Bronchial epithelial cell (primary cell): ENCODE measurements at regions not wholly inside any gene's neighbourhood (a gene's known extent, or its start where the extent isn't known, plus 50 kb on each side); places are given as distances from the start of the nearest gene placed in this dataset.

Source experiments
- DNase-seq: peaks from one replicate; pipeline ENCODE4 v3.0.0-alpha.2; 2010; ENCODE audit warnings: low read depth
- FAIRE-seq: peaks from 2 replicates; lab custom pipeline; 2011; peaks lifted over from hg19 to GRCh38; lab: Jason Lieb, UNC
- H3K27me3 ChIP-seq: 2 replicates; pipeline ENCODE4 v1.5.1; 2011; ENCODE audit warnings: low read length; ENCODE audit not compliant: control insufficient read depth, insufficient read depth
- H3K36me3 ChIP-seq: 2 replicates; pipeline ENCODE4 v1.5.1; 2011; ENCODE audit warnings: low read length; ENCODE audit not compliant: control insufficient read depth, insufficient read depth
- H3K4me3 ChIP-seq: 2 replicates; pipeline ENCODE4 v1.5.1; 2011; ENCODE audit warnings: mild to moderate bottlenecking, low read depth, low read length, control low read depth
- TF ChIP-seq, protein P1 (sequence below): IDR thresholded peaks from 2 replicates; pipeline ENCODE4 v1.5.1; 2011; ENCODE audit warnings: mild to moderate bottlenecking, moderate library complexity, low read length, control low read depth, inconsistent platforms; ENCODE audit not compliant: insufficient read depth, severe bottlenecking

DNA sequence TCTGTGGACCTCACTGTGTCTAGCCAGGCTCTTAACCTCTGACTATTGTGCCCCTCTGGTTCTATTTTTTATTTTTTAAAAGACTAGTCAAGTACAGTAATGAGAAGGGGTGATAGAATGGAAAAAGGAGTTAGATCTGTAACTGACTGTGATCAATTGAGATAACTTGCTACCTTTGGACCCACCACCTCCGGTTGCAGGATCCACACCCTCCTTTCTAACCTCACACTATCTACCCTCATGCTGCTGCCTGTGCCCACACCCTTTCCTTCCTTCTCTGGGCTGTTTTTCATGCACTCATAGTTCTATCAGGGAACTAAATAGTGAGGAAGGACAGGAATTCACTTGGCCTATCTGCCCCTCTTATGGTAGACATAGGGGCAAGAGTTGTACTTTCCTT is 172.3 kb downstream of the KATNIP start:
- H3K36me3 ChIP-seq: peaks cover 2% of the 10 kb centered on the region
- no peak overlapping the region for H3K4me3 ChIP-seq
- DNase-seq (no peak), FAIRE-seq (no peak)
- TF ChIP-seq, protein P1, sequence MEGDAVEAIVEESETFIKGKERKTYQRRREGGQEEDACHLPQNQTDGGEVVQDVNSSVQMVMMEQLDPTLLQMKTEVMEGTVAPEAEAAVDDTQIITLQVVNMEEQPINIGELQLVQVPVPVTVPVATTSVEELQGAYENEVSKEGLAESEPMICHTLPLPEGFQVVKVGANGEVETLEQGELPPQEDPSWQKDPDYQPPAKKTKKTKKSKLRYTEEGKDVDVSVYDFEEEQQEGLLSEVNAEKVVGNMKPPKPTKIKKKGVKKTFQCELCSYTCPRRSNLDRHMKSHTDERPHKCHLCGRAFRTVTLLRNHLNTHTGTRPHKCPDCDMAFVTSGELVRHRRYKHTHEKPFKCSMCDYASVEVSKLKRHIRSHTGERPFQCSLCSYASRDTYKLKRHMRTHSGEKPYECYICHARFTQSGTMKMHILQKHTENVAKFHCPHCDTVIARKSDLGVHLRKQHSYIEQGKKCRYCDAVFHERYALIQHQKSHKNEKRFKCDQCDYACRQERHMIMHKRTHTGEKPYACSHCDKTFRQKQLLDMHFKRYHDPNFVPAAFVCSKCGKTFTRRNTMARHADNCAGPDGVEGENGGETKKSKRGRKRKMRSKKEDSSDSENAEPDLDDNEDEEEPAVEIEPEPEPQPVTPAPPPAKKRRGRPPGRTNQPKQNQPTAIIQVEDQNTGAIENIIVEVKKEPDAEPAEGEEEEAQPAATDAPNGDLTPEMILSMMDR: no peak
- no peaks in the 10 kb centered on the region for H3K27me3 ChIP-seq

DNA sequence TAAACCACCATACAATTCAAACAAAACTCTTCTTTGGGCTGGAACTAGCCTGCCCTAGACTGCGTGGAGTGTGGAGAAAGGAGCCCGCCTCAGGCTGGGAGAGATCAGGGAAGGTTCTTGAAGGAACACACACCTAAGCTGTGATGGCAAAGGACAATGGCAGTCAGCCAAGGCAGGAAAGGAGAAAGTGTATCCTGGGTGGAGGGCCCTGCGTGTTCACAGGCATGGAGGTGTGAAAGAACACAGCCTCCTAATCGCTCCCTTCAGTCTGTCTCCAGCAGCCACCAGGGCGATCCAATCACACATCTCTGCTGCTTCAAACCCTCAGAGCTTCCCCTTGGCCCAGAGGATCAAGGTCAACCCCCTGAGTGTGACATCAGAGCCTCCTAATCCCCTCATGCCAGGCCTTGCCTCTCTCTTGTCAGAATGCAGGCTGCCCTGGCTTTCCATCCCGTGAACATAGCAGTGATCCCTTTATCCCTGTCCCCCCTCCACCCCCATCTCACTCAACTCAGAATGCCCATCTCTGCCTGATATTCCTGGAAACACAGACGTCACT is 173.0 kb downstream of the KATNIP start:
- H3K27me3 ChIP-seq: no peaks in the 10 kb centered on the region
- FAIRE-seq (no peak), DNase-seq (no peak)

DNA sequence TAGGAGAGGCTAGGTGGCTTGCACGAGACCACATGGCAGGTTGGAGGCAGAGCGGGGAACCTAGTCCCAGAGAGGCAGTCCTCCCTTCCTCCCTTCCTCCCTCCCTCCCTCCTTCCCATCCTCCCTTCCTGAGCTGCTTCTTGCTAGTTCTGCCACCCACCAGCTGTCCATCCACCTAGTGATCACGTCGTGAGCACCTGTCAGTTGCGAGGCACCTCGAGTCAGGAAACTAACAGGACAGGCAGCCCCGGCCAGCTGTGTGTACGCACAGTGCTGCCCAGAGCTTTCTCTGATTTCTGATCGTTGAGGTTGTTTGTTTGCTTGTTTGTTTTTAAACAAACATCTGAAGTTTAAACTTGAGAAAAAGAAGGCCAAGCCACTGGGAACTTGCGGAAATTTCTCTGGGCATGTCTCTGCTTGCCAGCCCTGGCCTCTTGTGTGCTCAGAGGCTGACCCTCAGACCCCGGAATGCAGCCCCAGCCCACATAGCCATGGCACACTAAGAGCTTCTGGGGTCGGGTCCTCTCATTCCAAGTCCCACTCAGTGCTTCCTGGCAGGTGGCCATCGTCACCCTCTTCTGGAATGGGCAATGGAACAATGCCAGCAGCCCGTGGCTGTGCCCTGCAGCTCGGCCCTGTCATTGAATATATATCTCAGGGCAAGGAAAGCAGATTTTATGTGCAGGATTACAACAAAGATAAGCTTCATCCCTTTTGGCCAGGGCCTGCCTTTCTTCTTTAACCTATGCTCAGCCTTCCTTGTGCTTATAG is 174.0 kb downstream of the KATNIP start:
- peaks cover 3% of the 10 kb centered on the region for H3K36me3 ChIP-seq
- peak; percentile 31 for DNase-seq
- TF ChIP-seq, protein P1: no peak
- no peak overlapping the region for H3K4me3 ChIP-seq
- FAIRE-seq: no peak
- H3K27me3 ChIP-seq: no peaks in the 10 kb centered on the region

More for the DNA sequence above, 173.0 kb downstream of the KATNIP start:
- no peak overlapping the region for H3K4me3 ChIP-seq
- peaks cover 3% of the 10 kb centered on the region for H3K36me3 ChIP-seq
- TF ChIP-seq, protein P1: no peak

DNA sequence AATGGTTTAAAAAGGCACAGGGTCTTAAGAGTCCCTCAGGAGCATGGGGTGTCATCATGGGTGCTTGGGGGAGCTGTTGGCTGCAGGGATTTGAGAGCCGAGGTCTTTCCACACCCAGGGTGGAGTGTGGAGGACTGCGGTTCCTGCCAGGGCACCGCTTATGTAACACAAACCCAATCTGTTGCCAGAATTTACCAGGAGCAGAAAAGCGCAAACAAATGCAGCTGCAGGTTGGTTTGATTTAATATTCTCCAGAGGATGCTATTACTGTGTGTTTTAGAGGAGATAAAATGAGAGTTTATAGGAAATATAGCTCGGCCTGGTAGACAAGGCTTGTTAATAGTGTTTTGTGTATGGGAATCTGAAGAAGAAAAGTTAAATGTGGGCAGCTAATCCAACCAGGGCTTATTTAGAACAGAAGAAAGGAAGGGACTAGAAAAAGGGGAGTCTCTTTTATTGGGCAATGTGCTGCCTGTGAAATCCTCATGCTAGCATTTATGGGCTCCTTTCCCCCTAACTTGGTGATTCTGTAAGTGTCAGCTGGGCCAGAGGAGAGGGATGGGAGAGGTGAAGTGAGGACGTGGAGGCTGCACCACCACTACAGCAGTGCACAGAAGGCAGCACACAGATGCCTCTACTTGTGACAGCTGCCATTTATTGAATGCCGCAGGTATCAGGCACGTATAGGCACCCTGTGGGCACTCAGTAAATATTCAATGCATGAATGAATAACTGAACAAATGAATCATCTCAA is 174.7 kb downstream of the KATNIP start:
- no peak for FAIRE-seq
- DNase-seq: no peak

DNA sequence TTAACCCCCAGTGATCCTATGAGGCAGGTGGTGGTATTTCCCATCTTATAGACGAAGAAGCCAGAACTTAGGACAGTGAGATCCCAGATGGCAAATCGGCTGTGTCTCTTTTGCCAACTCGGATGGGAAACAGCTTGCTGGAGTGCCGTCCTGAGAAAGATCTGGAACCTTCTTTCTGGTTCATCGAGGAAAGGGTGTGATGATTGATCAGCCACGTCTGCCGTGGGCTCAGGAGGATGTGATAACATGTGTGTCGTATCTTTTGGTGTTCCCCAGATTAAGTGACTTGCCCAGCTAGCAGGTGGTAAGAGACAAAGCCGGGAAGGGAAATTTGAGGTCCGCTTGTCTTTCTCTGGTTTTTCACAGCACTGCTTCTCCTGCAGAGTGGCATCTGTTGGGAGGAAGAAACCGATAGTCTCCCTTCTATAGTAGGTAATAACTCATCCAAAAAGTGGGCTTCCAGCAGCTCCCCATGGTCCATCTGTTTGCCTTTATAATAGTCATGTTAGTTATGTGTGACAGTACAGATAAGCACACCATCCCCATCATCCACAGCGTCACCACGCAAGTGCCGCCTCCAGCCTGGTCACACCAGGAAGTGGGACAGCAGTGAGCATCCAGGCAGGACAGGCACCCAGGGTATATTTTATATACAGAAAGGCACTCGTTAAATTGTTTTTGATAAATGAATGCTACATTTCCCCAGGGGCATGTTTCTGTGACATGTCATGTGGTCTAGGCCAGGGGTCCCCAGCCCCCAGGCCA is 175.5 kb downstream of the KATNIP start:
- FAIRE-seq (peak; percentile 62), DNase-seq (no peak)
- Histone ChIP-seq H3K36me3 (peaks cover 3% of the 10 kb centered on the region), H3K27me3 (no peaks in the 10 kb centered on the region), H3K4me3 (no peak overlapping the region)
- TF ChIP-seq, protein P1: no peak

More for the DNA sequence above, 174.7 kb downstream of the KATNIP start:
- Histone ChIP-seq H3K4me3 (no peak overlapping the region), H3K36me3 (peaks cover 3% of the 10 kb centered on the region), H3K27me3 (no peaks in the 10 kb centered on the region)
- TF ChIP-seq, protein P1: no peak
